Putamen (tissue), 1 donor: ENCODE measurements at regions not wholly inside any gene's neighbourhood (a gene's known extent, or its start where the extent isn't known, plus 50 kb on each side); places are given as distances from the start of the nearest gene placed in this dataset.
A peak's percentile ranks its signal among the peaks of the same experiment; 100 is the strongest.

Experiments
- DNase-seq: peaks from one replicate; pipeline ENCODE4 v3.0.0-alpha.2; 2016; ENCODE audit warnings: low spot score

DNA sequence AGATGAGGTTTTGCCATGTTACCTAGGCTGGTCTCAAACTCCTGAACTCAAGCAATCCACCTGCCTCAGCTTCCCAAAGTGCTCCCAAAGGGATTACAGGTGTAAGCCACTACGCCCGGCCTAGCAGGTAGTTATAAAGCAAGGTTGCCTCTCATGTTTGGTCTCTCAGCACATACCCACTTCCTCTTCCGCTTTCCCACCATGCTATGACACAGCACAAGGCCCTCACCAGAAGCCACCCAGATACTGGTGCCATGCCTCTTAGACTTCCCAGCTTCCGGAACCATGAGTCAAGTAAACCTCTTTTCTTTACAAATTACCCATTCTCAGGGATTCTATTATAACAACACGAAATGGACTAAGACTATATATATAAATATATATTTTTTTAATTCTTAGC lies 143.6 kb downstream of the COPRS start:
- DNase-seq, result no peak

DNA sequence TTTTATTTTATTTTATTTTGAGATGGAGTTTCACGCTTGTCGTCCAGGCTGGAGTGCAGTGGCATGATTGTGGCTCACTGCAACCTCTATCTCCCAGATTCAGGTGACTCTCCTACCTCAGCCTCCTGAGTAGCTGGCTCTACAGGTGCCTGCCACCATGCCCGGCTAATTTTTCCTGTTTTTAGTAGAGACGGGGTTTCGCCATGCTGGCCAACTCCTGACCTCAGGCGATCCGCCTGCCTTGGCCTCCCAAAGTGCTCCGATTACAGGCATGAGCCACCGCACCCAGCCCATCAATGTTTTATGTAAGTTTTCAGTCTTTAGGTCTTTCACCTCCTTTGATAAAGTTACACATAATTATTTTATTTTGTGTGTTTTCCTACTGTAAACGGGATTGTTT lies 154.6 kb downstream of the COPRS start:
- no peak for DNase-seq

DNA sequence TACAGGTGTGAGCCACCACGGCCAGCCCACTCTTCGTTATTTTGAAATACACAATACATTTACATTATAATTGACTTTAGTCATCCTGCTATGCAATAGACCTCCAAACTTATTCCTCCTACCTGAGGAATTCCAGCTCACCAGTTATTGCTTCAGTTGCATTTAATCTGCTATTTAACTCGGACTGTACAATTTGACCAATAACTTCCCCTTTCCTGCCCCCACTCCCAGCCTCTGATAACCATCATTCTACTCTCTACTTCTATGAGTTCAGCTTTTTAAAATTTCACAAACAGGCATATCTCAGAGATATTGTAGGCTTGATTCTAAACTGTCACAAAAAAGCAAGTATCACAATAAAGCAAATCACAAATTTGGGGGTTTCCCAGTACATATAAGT lies 157.0 kb downstream of the COPRS start:
- DNase-seq, result no peak

GRCh38 chr17:31700973-31701372 lies 158.1 kb downstream of the COPRS start:
- DNase-seq, result no peak

- DNase-seq, result no peak
Measured at GRCh38 chr17:31699886-31700285, 159.2 kb downstream of the COPRS start.

DNA sequence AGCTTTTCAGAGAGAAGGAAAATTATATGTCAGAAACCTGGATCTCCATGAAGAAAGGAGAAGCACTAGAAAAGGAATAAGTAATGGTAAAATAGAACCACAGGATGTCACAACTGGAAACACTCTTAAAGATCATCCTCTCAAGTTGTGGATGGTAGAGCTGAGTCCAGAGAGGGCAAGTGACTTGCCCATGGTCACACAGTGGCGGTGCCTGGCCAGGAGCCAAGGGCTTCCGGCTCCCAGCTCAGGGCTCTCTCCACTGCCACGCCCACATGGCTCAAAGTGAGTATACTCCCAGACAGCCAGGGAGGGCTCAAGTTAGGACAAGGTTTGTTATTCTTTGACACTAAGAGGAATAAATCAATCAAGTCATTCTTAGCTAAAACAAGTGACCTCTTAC lies 159.8 kb downstream of the COPRS start:
- DNase-seq, result no peak

- no peak for DNase-seq
Measured at GRCh38 chr17:31698751-31699150, 160.3 kb downstream of the COPRS start.

- no peak for DNase-seq
Measured at GRCh38 chr17:31697838-31698237, 161.2 kb downstream of the COPRS start.

DNA sequence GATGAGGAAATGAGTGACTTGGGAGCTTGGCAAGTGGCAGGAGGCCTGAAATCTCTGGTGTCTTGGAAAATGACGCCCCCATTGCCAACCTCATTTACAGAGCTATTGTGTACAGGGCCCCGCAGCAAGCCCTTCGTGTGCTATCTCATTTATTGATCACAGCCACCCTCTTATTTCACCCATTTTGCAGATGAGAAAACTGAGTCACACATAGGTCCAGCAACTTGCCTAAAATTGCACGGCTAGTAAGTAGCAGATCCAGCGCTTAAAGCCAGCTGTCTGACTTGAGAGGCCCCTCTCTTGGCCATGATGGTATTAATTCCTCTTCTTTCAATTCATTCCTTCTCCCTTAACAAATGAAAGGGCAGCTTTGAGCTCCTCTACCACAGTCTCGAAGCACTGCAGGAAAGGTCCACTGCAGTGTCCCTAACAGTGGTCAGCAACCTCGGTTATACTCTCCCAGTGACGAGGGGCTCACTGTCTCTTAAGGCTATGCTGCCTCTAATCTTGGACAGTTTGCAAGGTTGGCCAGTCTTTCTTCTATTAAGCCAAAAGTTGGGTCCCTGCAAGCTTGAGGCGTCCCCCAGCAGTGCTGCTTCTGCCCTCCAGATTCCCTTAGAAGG lies 162.2 kb downstream of the COPRS start:
- no peak for DNase-seq

- DNase-seq, result peak; percentile 19
Measured at GRCh38 chr17:31696184-31696602, 162.9 kb downstream of the COPRS start.

DNA sequence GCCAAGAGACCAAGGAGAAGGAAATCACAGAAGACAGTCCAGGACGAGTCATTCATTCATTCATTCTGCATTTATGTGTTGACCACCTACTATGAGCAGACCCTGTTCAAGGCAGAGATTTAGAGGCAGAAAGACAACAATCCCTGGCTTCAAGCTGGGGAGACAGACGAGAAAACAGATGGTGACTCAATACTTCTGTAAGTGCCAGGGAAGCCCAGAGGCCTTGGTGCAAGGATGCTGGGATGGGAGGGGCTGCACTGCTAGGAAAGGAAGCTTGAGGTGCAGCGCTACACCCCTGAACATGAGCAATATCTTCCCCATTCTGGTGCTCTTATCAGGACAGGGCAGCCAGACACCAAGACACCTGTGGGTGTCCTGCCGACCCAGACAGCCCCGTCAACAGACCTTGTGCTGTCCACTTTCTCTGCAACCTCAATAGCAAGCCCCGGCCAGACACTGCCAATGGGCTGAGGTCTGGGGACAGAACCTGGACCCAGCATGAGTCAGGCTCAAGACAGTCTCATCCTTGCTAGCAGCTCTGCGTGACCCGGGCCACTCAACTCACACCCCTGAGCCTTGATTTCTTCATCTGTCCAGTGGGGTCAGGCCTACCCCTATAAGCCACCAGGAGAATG lies 163.5 kb downstream of the COPRS start:
- DNase-seq, result no peak

DNA sequence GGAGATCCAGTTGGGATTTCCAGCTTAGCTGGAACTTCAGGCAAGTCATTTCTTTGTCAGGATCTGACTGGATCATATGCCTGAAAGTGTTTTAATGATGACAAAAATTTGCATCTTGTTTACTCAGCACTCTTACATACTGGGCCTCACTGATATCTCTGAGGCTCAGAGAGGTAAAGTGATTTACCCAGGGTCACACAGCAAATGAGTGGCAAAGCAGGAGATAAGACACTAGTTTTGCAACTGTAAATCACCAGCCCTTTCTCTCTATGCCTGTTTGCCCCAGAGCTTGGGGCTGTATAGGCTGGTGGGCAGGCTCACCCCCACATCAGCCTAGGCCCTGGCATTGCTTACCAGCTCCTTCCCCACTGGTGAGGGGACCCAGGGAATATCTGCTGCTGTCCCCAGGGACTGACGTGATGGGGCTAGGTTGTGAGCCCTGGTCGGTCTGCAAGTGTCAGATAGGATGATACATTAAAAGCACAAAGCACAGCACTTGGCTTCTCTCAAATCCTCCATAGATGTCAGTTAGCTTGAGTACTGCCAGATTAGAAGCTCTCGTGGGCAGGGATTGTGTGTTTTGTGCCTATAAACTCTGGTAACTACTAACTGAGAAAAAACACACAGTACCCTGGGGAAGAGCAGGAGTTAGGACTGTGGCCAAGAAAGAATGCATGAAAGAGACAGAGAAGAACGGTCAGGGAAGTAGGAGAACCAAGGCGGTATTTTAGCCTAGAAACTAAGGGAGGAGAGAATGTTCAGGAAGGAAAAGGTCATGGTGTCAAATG lies 165.4 kb downstream of the COPRS start:
- DNase-seq, result no peak

- no peak for DNase-seq
Measured at GRCh38 chr17:31692632-31693031, 166.4 kb downstream of the COPRS start.

GRCh38 chr17:31692027-31692426 lies 167.0 kb downstream of the COPRS start:
- no peak for DNase-seq

DNA sequence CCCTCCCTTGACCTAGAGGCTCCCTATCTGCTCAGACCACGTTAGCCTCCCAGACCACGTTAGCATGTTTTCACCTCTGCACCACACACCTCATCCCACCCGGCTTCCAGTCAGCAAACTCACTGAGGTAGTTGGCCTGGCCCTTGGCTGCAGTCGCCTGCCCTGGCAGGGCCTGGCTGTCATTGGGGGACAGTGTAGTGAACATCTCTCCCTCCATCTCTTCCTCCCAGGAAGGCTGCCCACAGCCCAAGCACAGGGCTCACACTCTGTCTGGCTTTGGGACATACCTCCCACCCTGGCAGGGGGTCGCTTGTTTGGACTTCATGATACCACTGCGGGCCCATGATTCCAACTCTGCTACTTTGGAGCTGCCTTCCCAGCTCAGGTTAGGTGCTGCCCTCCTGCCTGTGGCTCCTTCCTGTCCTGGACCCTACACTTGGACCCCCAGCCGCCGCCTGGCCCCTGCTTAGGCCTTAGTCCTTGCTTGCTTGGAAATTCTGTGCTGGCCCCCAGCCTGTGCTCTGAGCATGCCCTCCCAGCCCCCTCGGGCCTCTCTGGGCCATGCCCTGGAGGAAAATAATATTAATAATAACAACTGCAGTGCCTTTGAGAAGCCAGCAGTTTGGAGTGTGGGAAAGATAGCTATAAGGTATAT lies 167.7 kb downstream of the COPRS start:
- no peak for DNase-seq

DNA sequence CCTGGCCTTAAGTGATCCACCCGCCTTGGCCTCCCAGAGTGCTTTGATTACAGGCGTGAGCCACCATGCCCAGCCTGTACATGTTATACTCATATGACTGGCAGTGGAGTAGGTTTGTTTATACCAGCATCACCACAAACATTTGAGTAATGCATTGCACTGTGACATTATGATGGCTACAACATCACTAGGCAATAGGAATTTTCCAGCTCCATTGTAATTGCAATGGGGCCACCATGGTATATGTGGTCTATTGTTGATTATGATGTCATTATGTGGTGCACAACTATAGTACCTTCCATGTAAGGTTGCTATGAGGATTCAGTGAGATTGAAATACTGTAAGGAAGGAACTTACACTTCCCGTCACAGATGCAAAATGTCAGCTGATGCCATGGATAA lies 168.9 kb downstream of the COPRS start:
- no peak for DNase-seq

- no peak for DNase-seq
Measured at GRCh38 chr17:31688701-31689100, 170.3 kb downstream of the COPRS start.

DNA sequence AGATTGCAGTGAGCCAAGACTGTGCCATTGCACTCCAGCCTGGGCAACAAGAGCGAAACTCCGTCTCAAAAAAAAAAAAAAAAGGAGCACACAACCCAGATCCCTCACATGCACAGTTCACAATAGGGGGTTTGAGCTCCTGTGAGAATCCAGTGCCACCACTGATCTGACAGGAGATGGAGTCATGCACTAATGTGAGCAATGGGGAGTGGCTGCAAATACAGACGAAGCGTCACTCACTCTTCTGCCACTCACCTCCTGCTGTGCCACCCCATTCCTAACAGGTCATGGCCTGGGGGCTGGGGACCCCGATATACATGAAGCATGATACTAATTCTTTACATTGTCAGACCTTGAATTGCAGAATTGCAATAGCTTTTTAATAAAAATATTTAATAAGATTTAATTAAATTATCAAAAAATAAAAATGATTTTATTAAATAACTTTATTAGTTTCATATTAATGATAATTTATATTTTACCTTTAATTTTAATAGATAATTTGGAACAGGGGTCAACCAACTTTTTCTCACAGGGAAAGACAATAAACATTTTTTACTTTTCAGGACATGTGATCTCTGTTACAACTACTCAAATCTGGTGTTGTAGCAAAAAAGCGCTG lies 171.4 kb downstream of the COPRS start:
- DNase-seq, result no peak

DNA sequence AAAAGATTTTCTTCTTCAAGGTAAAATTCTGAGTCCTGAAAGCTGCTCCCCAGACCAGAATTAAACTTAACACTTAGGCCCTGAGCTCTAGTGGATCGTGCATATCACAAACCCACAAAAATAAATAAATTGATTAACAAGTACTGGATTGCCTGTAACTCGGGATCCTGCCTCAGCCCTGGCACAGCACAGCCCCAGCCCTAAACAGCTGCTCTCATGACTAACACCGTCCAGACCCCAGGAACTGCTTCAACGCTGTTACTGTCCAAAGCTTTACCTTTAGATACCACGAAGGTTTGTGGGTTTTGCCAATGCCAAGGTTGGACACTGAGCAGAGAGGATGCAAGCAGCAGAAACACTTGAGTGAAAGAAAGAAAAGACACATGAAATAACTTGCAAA lies 172.5 kb downstream of the COPRS start:
- DNase-seq, result no peak

DNA sequence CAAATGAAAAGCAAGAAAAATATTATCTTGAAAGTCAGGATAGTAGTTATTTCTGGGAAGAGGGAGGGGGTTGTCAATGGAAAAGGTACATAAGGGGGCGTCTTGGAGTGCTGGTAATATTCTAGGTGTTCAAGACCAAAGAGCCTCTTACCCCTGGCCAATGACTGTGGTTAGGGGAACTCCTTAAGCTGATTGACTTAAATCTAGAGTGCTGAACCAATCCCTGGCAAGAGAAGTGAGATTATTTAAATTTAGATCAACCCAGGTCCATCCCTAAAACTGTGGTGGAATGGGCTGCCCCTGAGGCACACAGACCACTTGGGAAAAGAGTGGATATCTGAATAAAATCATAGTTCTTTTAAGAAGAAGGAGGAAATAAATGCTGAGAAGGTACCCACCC lies 174.1 kb downstream of the COPRS start:
- no peak for DNase-seq

DNA sequence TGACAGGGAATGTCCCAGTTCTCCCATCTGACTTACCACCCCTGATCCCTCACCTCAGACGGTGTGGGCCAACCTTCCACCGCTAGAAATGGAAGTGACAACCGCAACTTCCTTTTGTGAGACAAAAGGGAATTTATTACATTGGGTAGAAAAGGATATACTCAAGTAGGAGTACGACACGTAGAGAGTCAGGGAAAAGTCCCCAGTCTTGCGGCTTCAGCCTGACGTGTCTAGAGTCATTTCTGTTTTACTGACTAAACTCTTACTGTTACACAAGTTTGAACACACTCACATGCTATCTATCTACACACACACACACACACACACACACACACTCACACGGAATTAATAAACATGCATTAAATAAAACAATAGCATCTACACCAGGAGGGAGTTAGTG lies 178.9 kb downstream of the COPRS start:
- DNase-seq, result no peak

GRCh38 chr17:31679667-31680066 lies 179.4 kb downstream of the COPRS start:
- no peak for DNase-seq
